ENCODE measurements at regions not wholly inside any gene's neighbourhood (a gene's known extent, or its start where the extent isn't known, plus 50 kb on each side); places are given as distances from the start of the nearest gene placed in this dataset.
A peak's percentile ranks its signal among the peaks of the same experiment; 100 is the strongest.

GRCh38 chr2:201960305-201960704 lies 73.3 kb upstream of the FZD7 start:
- no peaks in the 10 kb centered on the region for H3K9me3 Mint-ChIP-seq
- H3K27me3 Mint-ChIP-seq = peaks cover 4 to 20% (median 5%) of the 10 kb centered on the region in 5 donors
- H3K27ac Mint-ChIP-seq = no peak overlapping the region
- no peak for ATAC-seq
- no peaks in the 10 kb centered on the region for H3K36me3 Mint-ChIP-seq
- peaks cover 0 to 19% (median 2%) of the 10 kb centered on the region in 4 donors for H3K4me1 Mint-ChIP-seq
- no peak for DNase-seq
- POLR2A ChIA-PET = no interaction called here
- no peak overlapping the region for H3K4me3 Mint-ChIP-seq

- Mint-ChIP-seq H3K27ac (no peak overlapping the region), H3K4me3 (no peak overlapping the region), H3K9me3 (no peaks in the 10 kb centered on the region), H3K4me1 (peaks cover 0 to 19% (median 2%) of the 10 kb centered on the region in 4 donors), H3K27me3 (peaks cover under 1 to 9% (median 5%) of the 10 kb centered on the region in 5 donors), H3K36me3 (no peaks in the 10 kb centered on the region)
- no peak for ATAC-seq
- POLR2A ChIA-PET = no interaction called here
- DNase-seq = no peak
These were observed 72.3 kb upstream of the FZD7 start for GRCh38 chr2:201961401-201961800.

- POLR2A ChIA-PET = no interaction called here
- Mint-ChIP-seq H3K9me3 (no peaks in the 10 kb centered on the region), H3K27ac (no peak overlapping the region), H3K4me3 (no peak overlapping the region), H3K36me3 (no peaks in the 10 kb centered on the region), H3K27me3 (peaks cover 0 to 1% (median 0%) of the 10 kb centered on the region in 5 donors), H3K4me1 (peaks cover 0 to 19% (median 2%) of the 10 kb centered on the region in 4 donors)
- DNase-seq (no peak), ATAC-seq (no peak)
These were observed 70.7 kb upstream of the FZD7 start for GRCh38 chr2:201962774-201963562.

DNA sequence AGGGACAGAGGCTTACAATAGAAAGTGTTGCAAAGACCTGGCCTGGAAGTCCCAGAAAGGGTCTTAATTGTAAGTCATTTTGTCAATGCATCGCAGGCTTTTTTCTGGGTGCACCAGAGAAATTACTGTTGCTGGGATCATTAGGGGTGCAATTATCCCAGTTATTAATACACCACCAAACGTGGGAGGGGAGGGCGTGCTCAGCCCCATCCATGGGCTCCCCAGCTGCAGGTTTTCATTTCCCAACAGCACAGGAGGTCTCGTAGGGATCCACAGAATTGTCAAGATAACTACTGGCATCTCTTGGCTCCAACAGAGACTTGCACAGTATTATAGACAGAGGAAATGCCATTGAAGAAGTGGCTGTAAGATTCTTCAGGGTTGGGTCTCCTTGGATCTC lies 69.6 kb upstream of the FZD7 start:
- POLR2A ChIA-PET = no interaction called here
- Mint-ChIP-seq H3K4me1 (peaks cover 0 to 19% (median 2%) of the 10 kb centered on the region in 4 donors), H3K27ac (no peak overlapping the region), H3K27me3 (peaks cover 0 to 3% (median 0%) of the 10 kb centered on the region in 5 donors), H3K9me3 (no peaks in the 10 kb centered on the region), H3K36me3 (no peaks in the 10 kb centered on the region), H3K4me3 (peak overlapping the region in 1 of 10 donors; percentile 54)
- ATAC-seq (no peak), DNase-seq (no peak)

GRCh38 chr2:201964631-201965206 lies 68.9 kb upstream of the FZD7 start:
- DNase-seq (peak in 7 of 10 donors; percentile 1 to 44 (median 12)), ATAC-seq (peak; percentile 56 to 70)
- H3K4me1 Mint-ChIP-seq = peaks cover 0 to 19% (median 2%) of the 10 kb centered on the region in 4 donors
- POLR2A ChIA-PET = no interaction called here
- H3K27ac Mint-ChIP-seq = peak overlapping the region in 5 of 10 donors; percentile 19 to 69 (median 36)
- H3K36me3 Mint-ChIP-seq = no peaks in the 10 kb centered on the region
- H3K4me3 Mint-ChIP-seq = peak overlapping the region in 7 of 10 donors; percentile 11 to 55 (median 41)
- no peaks in the 10 kb centered on the region for H3K9me3 Mint-ChIP-seq
- peaks cover 0 to 9% (median 0%) of the 10 kb centered on the region in 5 donors for H3K27me3 Mint-ChIP-seq

DNA sequence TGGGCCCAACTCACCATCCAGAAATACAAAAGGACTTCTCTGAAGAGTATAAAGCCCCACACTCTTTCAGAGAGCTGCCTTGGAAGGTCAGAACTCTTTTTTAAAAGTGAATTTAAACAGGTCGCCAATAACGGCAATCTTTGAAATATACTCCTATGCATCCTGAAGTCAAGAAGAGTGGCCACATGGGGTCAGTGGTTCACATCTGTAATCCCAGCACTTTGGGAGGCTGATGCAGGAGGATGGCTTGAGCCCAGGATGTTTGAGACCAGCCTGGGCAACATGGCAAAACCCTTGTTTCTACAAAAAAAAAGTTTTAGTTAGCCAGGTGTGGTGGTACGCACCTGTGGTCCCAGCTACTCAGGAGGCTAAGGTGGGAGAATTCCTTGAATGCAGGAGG lies 68.1 kb upstream of the FZD7 start:
- no peak for DNase-seq
- H3K27ac Mint-ChIP-seq = no peak overlapping the region
- POLR2A ChIA-PET = no interaction called here
- H3K9me3 Mint-ChIP-seq = peaks cover 0 to 1% (median 0%) of the 10 kb centered on the region in 9 donors
- H3K27me3 Mint-ChIP-seq = peaks cover 0 to 9% (median 0%) of the 10 kb centered on the region in 5 donors
- no peak overlapping the region for H3K4me3 Mint-ChIP-seq
- ATAC-seq = no peak
- H3K4me1 Mint-ChIP-seq = peaks cover 0 to 19% (median 2%) of the 10 kb centered on the region in 4 donors
- no peaks in the 10 kb centered on the region for H3K36me3 Mint-ChIP-seq

- no peak for DNase-seq
- Mint-ChIP-seq H3K9me3 (peaks cover 0 to 4% (median 0%) of the 10 kb centered on the region in 9 donors), H3K4me1 (peaks cover 0 to 13% (median 2%) of the 10 kb centered on the region in 4 donors), H3K27ac (no peak overlapping the region), H3K27me3 (peaks cover 0 to 16% (median 0%) of the 10 kb centered on the region in 5 donors), H3K36me3 (no peaks in the 10 kb centered on the region), H3K4me3 (no peak overlapping the region)
- ATAC-seq = no peak
- POLR2A ChIA-PET = no interaction called here
These were observed 66.8 kb upstream of the FZD7 start for GRCh38 chr2:201966691-201967438.

GRCh38 chr2:201968050-201968449 lies 65.6 kb upstream of the FZD7 start:
- peaks cover 0 to 7% (median 2%) of the 10 kb centered on the region in 4 donors for H3K4me1 Mint-ChIP-seq
- DNase-seq = no peak
- no peaks in the 10 kb centered on the region for H3K36me3 Mint-ChIP-seq
- peaks cover 0 to 16% (median 0%) of the 10 kb centered on the region in 5 donors for H3K27me3 Mint-ChIP-seq
- POLR2A ChIA-PET = no interaction called here
- H3K27ac Mint-ChIP-seq = no peak overlapping the region
- H3K9me3 Mint-ChIP-seq = peaks cover 0 to 4% (median 0%) of the 10 kb centered on the region in 9 donors
- ATAC-seq = no peak
- H3K4me3 Mint-ChIP-seq = no peak overlapping the region

- DNase-seq = no peak
- H3K9me3 Mint-ChIP-seq = peaks cover 0 to 4% (median 0%) of the 10 kb centered on the region in 9 donors
- H3K4me3 Mint-ChIP-seq = no peak overlapping the region
- peaks cover 0 to 7% (median 2%) of the 10 kb centered on the region in 4 donors for H3K4me1 Mint-ChIP-seq
- H3K27ac Mint-ChIP-seq = no peak overlapping the region
- ATAC-seq = no peak
- POLR2A ChIA-PET = no interaction called here
- H3K36me3 Mint-ChIP-seq = no peaks in the 10 kb centered on the region
- H3K27me3 Mint-ChIP-seq = peaks cover 0 to 16% (median 0%) of the 10 kb centered on the region in 5 donors
These were observed 65.2 kb upstream of the FZD7 start for GRCh38 chr2:201968476-201968875.

DNA sequence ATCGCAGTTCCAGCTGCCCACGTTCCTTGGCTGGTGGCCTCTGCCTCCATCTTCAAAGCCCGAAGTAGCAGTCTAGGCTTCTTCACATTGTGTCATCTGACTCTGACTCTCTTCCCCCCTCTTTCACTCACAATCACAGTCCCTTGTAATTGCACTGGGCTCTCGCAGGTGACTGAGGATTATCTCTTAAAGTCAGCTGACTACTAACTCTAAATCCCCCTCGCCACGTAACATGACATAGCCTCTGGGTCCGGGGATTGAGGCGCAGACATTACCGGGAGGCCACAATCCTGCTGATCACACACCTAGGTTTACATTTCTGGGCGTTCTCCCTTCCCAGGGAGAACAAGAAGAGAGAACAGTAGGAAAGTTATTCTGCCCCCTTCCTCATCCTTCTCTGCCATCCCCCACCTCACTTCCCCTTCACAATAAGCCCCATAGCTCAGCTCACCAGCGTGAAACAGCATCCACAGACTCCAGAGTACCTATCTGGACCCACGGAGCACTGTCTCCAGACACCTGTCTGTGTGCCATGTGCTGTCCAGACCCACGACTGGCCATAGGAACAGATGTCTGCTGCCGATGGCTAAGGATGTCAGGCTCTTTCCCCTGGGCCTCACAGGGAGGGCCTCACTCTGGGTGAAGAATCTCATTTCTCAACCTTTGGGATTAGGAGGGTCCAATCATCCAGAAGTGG lies 64.3 kb upstream of the FZD7 start:
- H3K9me3 Mint-ChIP-seq = peaks cover 0 to 4% (median 0%) of the 10 kb centered on the region in 9 donors
- no peak overlapping the region for H3K4me3 Mint-ChIP-seq
- H3K4me1 Mint-ChIP-seq = peaks cover 0 to 5% (median 2%) of the 10 kb centered on the region in 4 donors
- peak overlapping the region in 2 of 10 donors; percentile 17 to 49 for H3K27ac Mint-ChIP-seq
- POLR2A ChIA-PET = no interaction called here
- ATAC-seq (no peak), DNase-seq (no peak)
- H3K27me3 Mint-ChIP-seq = peaks cover 0 to 16% (median 1%) of the 10 kb centered on the region in 5 donors
- H3K36me3 Mint-ChIP-seq = no peaks in the 10 kb centered on the region

GRCh38 chr2:201969938-201970785 lies 63.5 kb upstream of the FZD7 start:
- peaks cover 0 to 4% (median 0%) of the 10 kb centered on the region in 9 donors for H3K9me3 Mint-ChIP-seq
- peaks cover 0 to 16% (median 1%) of the 10 kb centered on the region in 5 donors for H3K27me3 Mint-ChIP-seq
- peaks cover 0 to 1% (median 0%) of the 10 kb centered on the region in 4 donors for H3K4me1 Mint-ChIP-seq
- ATAC-seq = no peak
- H3K36me3 Mint-ChIP-seq = no peaks in the 10 kb centered on the region
- no peak for DNase-seq
- POLR2A ChIA-PET = interaction anchor here (0.5 kb wide), 1 partner anchor 223 kb away, joined by 3 read pairs; no protein-coding TSS in a partner anchor
- no peak overlapping the region for H3K4me3 Mint-ChIP-seq
- no peak overlapping the region for H3K27ac Mint-ChIP-seq

- Mint-ChIP-seq H3K4me1 (no peaks in the 10 kb centered on the region), H3K27me3 (peaks cover 0 to 16% (median 1%) of the 10 kb centered on the region in 5 donors), H3K27ac (no peak overlapping the region), H3K9me3 (peaks cover 0 to 4% (median 0%) of the 10 kb centered on the region in 9 donors), H3K4me3 (no peak overlapping the region), H3K36me3 (no peaks in the 10 kb centered on the region)
- DNase-seq (no peak), ATAC-seq (no peak)
- POLR2A ChIA-PET = no interaction called here
These were observed 62.9 kb upstream of the FZD7 start for GRCh38 chr2:201970786-201971108.
